HG03135 (cell line): ENCODE measurements at regions not wholly inside any gene's neighbourhood (a gene's known extent, or its start where the extent isn't known, plus 50 kb on each side); places are given as distances from the start of the nearest gene placed in this dataset.

Source experiments
- ATAC-seq: cut with Tn5 transposase; IDR thresholded peaks from one replicate; pipeline ENCODE4 v1.9.1; 2021; ENCODE audit warnings: mild to moderate bottlenecking, moderate library complexity; ENCODE audit not compliant: unreplicated experiment

DNA sequence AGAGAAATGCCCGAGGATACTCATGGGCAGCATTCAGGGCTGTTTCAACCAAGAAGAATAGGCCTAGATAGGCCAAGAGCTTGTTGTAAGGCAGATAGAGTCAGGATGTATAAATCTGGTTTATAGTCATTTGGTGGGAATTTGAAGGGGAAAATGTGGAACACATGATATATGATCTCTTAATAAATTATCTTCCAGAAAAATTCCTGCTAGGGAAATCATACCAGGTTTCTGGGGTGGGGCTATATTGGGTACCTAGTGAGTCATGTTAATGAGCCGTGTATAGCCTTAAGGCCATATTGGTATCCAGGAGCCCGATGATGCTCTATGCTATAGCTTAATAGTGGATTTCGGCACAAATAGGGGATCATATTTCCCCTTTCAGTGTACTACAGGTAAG lies 51.5 kb upstream of the HTR2A start:
- ATAC-seq = no peak

DNA sequence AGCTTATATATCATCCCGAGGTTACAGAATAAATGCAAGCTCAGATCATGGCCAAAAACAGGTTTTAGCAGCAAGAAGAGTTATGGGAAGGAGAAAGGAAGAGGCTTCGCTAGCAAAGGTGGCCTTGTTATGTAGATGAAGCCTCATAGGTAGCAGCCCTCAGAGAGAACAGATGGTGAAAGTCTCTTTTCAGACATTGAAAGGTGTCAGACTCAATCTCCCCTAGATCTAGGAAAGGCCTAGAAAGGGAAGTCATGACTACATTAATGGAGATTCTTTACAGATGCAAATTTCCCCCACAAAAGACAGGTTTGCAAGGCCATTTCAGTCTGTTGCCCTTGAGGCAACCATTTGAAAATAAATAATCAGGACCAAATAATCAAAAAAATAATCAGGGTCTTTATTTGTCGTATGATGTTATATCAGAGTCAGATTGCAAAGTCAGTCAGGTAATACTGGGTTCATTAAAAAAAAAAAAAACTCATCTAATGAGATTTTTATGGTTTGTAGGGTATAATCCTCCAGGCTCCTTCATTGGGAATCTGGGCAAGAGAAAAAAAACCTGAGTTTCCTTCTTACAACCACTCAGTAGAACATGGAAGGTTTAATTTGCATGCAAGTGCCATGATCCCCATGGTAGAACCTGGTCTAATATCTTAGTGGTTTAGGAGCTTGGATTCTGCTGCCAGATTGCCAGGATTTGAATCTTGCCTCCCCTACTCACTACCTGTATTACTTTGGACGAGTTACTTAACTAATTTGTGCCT lies 50.8 kb upstream of the HTR2A start:
- no peak for ATAC-seq
